ENCODE measurements at regions not wholly inside any gene's neighbourhood (a gene's known extent, or its start where the extent isn't known, plus 50 kb on each side); places are given as distances from the start of the nearest gene placed in this dataset.
"Not testable (repeated sequence)": the region's sequence is repeated elsewhere in the genome, so short reads cannot be mapped to it uniquely, and the experiment has no call there.

DNA sequence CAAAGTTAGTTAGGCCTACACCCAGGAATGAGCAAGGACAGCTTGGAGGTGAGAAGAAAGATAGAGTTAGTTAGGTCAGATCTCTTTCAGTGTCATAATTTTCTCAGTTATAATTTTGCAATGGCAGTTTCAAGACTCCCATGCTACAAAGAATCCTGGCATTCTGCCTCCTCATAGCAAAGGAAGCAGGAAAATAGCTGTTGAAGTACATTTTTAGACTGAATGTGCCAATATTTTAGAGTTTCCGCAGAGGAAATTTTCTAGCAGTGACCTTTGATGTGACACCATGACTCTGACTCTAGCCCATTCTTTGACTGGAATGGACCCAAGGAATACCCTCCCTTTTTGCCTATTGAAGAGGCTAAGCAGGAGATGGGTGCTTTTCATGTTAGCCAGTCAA lies 371.7 kb downstream of the PIK3C3 start:
- no peak for DNase-seq (ENCODE audit: low read depth in 2 of 2)

- no peak for DNase-seq (ENCODE audit: low read depth in 2 of 2)
These were observed 373.9 kb downstream of the PIK3C3 start for GRCh38 chr18:42328931-42329330.

DNA sequence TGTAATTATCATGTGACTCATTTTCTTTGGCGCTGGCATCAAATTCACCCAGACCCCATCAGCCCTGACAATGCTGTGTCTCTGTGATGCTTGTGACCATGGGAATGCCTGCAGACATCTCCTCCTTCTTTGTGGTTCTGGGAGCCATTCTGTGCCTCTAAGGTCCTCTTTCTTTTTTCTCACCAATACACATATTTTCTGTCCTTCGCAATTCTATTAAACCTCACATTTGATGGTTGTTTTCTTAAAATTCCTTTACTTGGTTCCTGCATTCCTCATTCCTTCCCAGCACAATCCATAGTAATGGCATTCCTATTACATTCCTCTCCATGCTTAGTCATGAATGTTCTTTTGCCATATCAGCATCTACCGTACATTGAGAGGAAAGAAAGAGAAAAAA lies 375.3 kb downstream of the PIK3C3 start:
- no peak for DNase-seq (ENCODE audit: low read depth in 2 of 2)

- DNase-seq (ENCODE audit: low read depth in 2 of 2) = no peak
These were observed 378.5 kb downstream of the PIK3C3 start for GRCh38 chr18:42333558-42333957.

- DNase-seq (ENCODE audit: low read depth in 2 of 2) = no peak
These were observed 379.9 kb downstream of the PIK3C3 start for GRCh38 chr18:42334931-42335330.

DNA sequence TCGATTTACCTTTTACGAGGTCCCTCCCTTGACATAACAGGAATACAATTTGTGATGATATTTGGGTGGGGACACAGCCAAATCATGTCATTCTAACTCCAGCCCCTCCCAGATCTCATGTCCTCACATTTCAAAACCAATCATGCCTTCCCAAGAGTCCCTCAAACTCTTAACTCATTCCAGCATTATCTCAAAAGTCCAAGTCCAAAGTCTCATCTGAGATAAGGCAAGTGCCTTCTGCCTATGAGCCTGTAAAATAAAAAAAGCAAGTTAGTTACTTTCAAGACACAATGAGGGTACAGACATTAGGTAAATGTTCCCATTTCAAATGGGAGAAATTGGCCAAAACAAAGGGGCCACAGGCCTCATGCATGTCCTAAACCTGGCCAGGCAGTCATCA lies 381.1 kb downstream of the PIK3C3 start:
- DNase-seq (ENCODE audit: low read depth in 2 of 2) = no peak

DNA sequence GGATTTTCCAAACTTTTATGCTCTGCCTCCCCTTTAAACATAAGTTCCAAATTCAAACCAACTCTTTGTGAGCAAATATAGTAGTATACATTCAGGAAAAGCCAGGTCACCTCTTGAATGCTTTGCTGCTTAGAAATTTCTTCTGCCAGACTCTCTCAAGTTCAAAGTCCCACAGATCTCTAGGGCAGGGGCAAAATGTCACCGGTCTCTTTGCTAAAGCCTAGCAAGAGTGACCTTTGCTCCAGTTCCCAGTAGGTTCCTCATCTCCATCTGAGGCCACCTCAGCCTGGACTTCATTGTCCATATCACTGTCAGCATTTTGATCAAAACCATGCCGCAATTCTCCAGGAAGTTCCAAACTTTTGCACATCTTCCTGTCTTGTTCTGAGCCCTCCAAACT lies 382.3 kb downstream of the PIK3C3 start:
- DNase-seq (ENCODE audit: low read depth in 2 of 2) = not testable (repeated sequence)

DNA sequence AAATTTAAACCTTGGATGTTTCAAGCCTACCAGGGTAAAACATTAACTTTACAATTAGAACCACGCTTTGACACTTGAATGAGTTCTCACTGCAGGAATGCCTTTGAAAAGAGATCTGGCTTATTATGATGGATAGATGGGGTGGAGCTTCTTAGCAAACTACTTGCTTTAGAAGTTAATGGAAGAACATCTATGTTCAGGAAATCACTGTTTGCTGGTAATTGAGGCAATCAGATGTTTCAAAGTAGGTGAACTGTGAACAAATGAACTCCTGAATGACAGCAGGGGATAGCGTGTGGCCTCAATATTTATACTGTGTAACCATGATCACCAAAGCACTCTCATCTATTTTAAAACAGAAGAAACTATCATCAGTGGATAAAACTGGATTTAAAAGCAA lies 383.6 kb downstream of the PIK3C3 start:
- DNase-seq (ENCODE audit: low read depth in 2 of 2) = no peak

GRCh38 chr18:42339372-42339771 lies 384.3 kb downstream of the PIK3C3 start:
- no peak for DNase-seq (ENCODE audit: low read depth in 2 of 2)

DNA sequence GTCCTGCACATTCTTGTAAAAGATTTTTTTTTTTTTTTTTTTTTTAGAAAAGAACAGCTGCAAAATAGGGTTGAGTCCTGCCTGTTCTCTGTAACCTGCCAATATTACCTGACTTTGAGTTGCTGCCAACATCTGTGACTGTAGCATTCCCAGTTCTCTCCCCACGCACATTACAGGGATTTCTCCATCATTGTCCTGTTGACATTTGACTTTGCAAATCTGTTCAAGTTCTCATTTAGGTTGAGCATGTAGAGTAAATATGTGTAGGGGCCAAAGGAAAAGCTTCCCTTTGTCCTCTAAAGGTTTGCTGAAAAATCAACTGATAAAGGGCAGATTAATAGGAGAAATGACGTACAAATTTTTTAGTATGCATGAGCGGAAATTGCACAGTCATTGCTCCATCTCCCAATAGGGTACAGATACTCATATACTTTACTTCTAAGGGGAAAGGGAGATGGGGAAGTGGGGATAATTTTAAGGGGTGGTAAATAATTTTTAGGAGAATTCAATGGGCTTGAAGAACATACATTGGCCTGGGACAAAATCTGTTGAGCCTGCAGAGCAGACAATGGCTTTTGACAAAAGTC lies 385.5 kb downstream of the PIK3C3 start:
- DNase-seq (ENCODE audit: low read depth in 2 of 2) = no peak

DNA sequence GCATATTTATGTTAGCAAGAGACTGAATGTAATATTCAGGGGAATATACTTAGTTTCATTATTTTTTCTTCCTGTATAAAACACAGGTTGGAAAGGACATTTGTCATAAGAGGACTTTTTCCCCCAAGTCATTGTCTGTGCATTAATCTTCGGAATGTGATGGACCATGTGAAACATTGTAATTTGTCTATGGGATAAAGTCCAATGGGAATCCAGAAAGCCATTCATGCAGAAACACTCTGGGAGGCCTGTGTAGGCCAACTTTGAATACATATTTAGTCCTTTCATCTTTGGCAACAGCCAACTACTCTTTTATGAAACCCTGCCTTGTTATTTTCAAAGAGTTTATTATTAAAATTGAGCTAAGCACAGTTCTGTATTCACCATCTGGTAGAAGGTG lies 386.4 kb downstream of the PIK3C3 start:
- no peak for DNase-seq (ENCODE audit: low read depth in 2 of 2)

DNA sequence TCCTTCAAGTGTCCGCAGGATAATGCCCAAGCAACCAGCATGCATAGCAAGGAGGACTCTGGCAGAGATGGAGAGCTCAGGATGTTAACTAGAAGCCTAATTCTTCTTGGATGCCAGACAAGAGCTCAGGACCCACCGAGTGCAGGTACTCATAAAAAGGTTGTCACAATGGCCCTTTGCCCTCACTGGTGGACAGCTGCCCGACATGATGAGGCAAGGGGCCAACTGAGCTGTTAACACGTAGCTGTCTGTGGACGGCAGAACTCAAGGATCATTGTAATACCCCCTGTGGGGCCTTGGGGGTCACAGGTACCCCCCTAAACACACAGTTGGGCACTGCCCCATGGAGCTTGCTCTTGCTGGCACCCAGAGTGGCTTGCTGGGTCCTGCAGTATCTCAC lies 393.7 kb downstream of the PIK3C3 start:
- no peak for DNase-seq (ENCODE audit: low read depth in 2 of 2)

- DNase-seq (ENCODE audit: low read depth in 2 of 2) = no peak
These were observed 396.4 kb downstream of the PIK3C3 start for GRCh38 chr18:42351455-42351854.

DNA sequence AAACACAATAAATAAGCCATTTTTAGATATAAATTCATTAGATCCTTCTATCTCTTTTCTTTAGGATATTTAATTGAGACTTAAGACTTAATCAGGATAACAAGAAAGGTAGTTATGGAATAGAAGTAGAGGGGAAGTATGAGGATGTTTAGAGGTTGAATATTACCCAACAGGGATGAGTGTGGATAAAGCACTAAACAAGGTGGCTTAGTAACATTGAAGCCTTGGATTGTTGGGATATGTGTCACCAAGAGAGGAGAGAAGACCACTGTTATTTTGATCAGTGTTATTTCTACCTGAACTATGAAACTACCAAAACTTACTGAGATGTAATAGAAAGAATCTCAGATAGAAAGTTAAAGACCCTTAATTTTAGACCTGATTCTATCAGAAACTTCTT lies 405.7 kb downstream of the PIK3C3 start:
- no peak for DNase-seq (ENCODE audit: low read depth in 2 of 2)

GRCh38 chr18:42363446-42364441 lies 408.7 kb downstream of the PIK3C3 start:
- DNase-seq (ENCODE audit: low read depth in 2 of 2) = no peak

GRCh38 chr18:42364766-42365165 lies 409.7 kb downstream of the PIK3C3 start:
- DNase-seq (ENCODE audit: low read depth in 2 of 2) = no peak

DNA sequence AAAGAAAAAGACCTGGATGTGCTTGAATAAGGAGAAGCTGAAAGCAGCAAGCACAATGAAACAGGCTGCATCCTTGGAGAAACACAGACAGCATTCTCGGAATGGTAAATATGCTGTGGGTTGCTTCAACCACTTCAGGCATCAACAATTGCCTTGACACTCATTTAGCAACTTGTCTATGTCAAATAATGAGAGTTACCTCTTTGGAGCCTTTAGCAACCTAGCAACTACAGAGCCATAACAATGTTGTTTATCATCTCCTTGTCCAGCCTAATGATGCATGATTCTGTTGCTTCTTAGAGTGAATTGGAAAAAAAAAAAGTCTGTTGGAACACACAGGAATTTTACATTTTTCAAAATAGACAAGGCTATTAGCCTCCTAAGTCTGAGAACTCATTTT lies 410.6 kb downstream of the PIK3C3 start:
- DNase-seq (ENCODE audit: low read depth in 2 of 2) = no peak

- DNase-seq (ENCODE audit: low read depth in 2 of 2) = no peak
These were observed 418.6 kb downstream of the PIK3C3 start for GRCh38 chr18:42373584-42373983.

DNA sequence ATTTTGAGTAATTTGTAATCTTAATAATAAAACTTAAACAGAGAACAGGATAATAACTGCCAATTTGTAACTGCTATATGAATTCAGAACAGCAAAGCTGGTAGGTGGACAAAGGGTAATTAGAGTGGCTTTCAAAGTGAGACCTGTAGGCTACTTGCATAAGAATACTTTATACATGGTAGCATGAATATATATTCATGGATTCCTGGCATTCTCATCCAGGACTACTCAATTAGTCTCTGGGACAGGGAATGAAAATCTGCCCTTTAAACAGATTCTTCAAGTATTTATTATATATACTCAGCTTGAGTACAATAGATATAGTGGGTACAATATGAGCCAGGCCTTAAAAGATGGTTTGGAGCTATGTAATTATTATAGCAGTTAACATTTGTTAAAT lies 419.9 kb downstream of the PIK3C3 start:
- no peak for DNase-seq (ENCODE audit: low read depth in 2 of 2)

GRCh38 chr18:42378854-42379253 lies 423.8 kb downstream of the PIK3C3 start:
- not testable (repeated sequence) for DNase-seq (ENCODE audit: low read depth in 2 of 2)

DNA sequence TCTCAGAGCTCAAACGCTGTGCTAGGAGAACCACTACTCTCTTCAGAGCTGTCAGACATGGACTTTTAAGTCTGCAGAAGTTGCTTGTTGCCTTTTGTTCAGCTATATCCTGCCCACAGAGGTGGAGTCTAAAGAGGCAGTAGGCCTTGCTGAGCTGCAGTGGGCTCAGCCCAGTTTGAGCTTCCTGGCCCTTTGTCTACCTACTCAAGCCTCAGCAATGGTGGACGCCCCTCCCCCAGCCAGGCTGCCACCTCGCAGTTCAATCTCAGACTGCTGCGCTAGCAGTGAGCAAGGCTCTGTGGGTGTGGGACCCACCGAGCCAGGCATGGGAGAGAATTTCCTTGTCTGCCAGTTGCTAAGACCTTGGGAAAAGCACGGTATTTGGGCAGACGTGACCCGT lies 426.2 kb downstream of the PIK3C3 start:
- DNase-seq (ENCODE audit: low read depth in 2 of 2) = not testable (repeated sequence)

DNA sequence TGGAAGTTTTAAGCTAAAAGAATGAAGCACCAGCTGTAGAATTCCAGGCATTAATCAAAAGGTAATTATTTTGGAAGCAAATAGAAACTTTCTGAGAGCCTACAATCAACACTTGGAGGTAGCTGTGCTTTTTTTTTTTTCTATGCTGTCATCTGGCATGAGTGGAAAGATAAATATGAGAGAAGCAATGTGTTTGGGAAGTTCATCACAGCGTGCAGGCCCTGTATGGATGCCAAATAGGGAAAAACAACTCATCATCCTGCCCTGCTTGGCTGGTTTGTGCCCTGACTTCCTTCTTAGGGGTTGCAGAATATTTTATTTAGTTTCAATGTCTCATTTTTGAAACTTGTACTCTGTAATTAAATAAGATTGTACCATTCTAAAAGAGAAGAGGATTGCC lies 437.4 kb downstream of the PIK3C3 start:
- DNase-seq (ENCODE audit: low read depth in 2 of 2) = no peak

- no peak for DNase-seq (ENCODE audit: low read depth in 2 of 2)
These were observed 437.9 kb downstream of the PIK3C3 start for GRCh38 chr18:42392926-42393325.

Data from stimulated activated CD8-positive, alpha-beta memory T cell treated with anti-CD3 and anti-CD28 coated beads, Interleukin-15, amount 100 ng/mL, for 4 hours (primary cell).